Ishikawa (cell line): ENCODE measurements at regions not wholly inside any gene's neighbourhood (a gene's known extent, or its start where the extent isn't known, plus 50 kb on each side); places are given as distances from the start of the nearest gene placed in this dataset.

ENCODE experiments used
- CEBPB ChIP-seq: IDR thresholded peaks from 2 replicates; pipeline ENCODE4 v1.6.1; 2012
- CREB1 ChIP-seq: IDR thresholded peaks from 2 replicates; pipeline ENCODE4 v1.6.1; 2012; ENCODE audit warnings: low read depth
- EGR1 ChIP-seq: IDR thresholded peaks from 2 replicates; pipeline ENCODE4 v1.6.1; 2012
- EP300 ChIP-seq: IDR thresholded peaks from 2 replicates; pipeline ENCODE4 v1.6.1; 2012; ENCODE audit warnings: borderline replicate concordance
- FOXM1 ChIP-seq: IDR thresholded peaks from 2 replicates; pipeline ENCODE4 v1.6.1; 2012; ENCODE audit warnings: low read depth, borderline replicate concordance
- MAX ChIP-seq: IDR thresholded peaks from 2 replicates; pipeline ENCODE4 v1.6.1; 2012
- NFIC ChIP-seq: IDR thresholded peaks from 2 replicates; pipeline ENCODE4 v1.6.1; 2012
- RAD21 ChIP-seq: IDR thresholded peaks from 2 replicates; pipeline ENCODE4 v1.6.1; 2012; ENCODE audit warnings: low read depth
- REST ChIP-seq: IDR thresholded peaks from 2 replicates; pipeline ENCODE4 v1.6.1; 2012; ENCODE audit warnings: low read depth, mild to moderate bottlenecking
- TAF1 ChIP-seq: IDR thresholded peaks from 2 replicates; pipeline ENCODE4 v1.6.1; 2012; ENCODE audit warnings: low read depth, mild to moderate bottlenecking
- TCF12 ChIP-seq: IDR thresholded peaks from 2 replicates; pipeline ENCODE4 v1.6.1; 2012; ENCODE audit warnings: low read depth
- TEAD4 ChIP-seq: IDR thresholded peaks from 2 replicates; pipeline ENCODE4 v1.6.1; 2012
- USF1 ChIP-seq: IDR thresholded peaks from 2 replicates; pipeline ENCODE4 v1.6.1; 2012
- YY1 ChIP-seq: IDR thresholded peaks from 2 replicates; pipeline ENCODE4 v1.6.1; 2012; ENCODE audit warnings: low read depth
- ZBTB7A ChIP-seq: IDR thresholded peaks from 2 replicates; pipeline ENCODE4 v1.6.1; 2012; ENCODE audit warnings: low read depth

GRCh38 chr20:21944227-21944626 is 238.8 kb downstream of the PAX1 start:
- TF ChIP-seq EP300 (no peak), FOXM1 (no peak), NFIC (no peak), MAX (no peak), ZBTB7A (no peak), CREB1 (no peak), TEAD4 (no peak), TCF12 (no peak), CEBPB (no peak), REST (no peak), TAF1 (no peak), USF1 (no peak), RAD21 (no peak)

- TF ChIP-seq FOXM1 (no peak), EGR1 (no peak), ZBTB7A (no peak), CEBPB (no peak), YY1 (no peak), TAF1 (no peak), REST (no peak), MAX (no peak), USF1 (no peak), NFIC (no peak)
These were observed 236.7 kb downstream of the PAX1 start for GRCh38 chr20:21941941-21942805.

GRCh38 chr20:21936720-21937380 is 231.4 kb downstream of the PAX1 start:
- no peak for TF ChIP-seq ZBTB7A
- no peak for TF ChIP-seq YY1
- TF ChIP-seq TAF1, result no peak
- TF ChIP-seq FOXM1, result no peak
- TF ChIP-seq NFIC, result no peak
- no peak for TF ChIP-seq CREB1
- TF ChIP-seq EP300, result no peak
- TF ChIP-seq REST, result no peak
- no peak for TF ChIP-seq RAD21
- no peak for TF ChIP-seq TEAD4

GRCh38 chr20:21936261-21936660 is 230.8 kb downstream of the PAX1 start:
- TF ChIP-seq YY1 (no peak), CEBPB (no peak), MAX (no peak), TCF12 (no peak)
